SK-N-SH treated with all-trans-retinoic acid at 6 μM for 48 hours (cell line): ENCODE measurements at regions not wholly inside any gene's neighbourhood (a gene's known extent, or its start where the extent isn't known, plus 50 kb on each side); places are given as distances from the start of the nearest gene placed in this dataset.

Experiments
- ARNTL ChIP-seq: fragments of 450-650 bp; formaldehyde crosslinking; IDR thresholded peaks from 2 replicates; pipeline ENCODE4 v1.5.0; 2020; ENCODE audit warnings: low read depth, mild to moderate bottlenecking, moderate library complexity, borderline replicate concordance
- CSRNP3 ChIP-seq: fragments of 250-450 bp; sonication (Bioruptor Pico); IDR thresholded peaks from 2 replicates; pipeline ENCODE4 v1.5.1; 2021; ENCODE audit warnings: mild to moderate bottlenecking, moderate library complexity
- ESRRG ChIP-seq: fragments of 250-450 bp; sonication (Bioruptor Pico); IDR thresholded peaks from 2 replicates; pipeline ENCODE4 v1.6.1; 2021; ENCODE audit warnings: mild to moderate bottlenecking
- OSR1 ChIP-seq: fragments of 250-450 bp; sonication (Bioruptor Pico); IDR thresholded peaks from 2 replicates; pipeline ENCODE4 v1.8.0; 2022; ENCODE audit warnings: moderate library complexity, mild to moderate bottlenecking, inconsistent platforms
- PATZ1 ChIP-seq: fragments of 250-450 bp; sonication (Bioruptor Pico); IDR thresholded peaks from 2 replicates; pipeline ENCODE4 v1.8.0; 2020; ENCODE audit warnings: mild to moderate bottlenecking, moderate library complexity, borderline replicate concordance
- POU6F1 ChIP-seq: fragments of 250-450 bp; sonication (Bioruptor Pico); IDR thresholded peaks from 2 replicates; pipeline ENCODE4 v1.8.0; 2021; ENCODE audit warnings: low read depth, mild to moderate bottlenecking, moderate library complexity, borderline replicate concordance
- RARB ChIP-seq: fragments of 250-450 bp; sonication (Bioruptor Pico); IDR thresholded peaks from 2 replicates; pipeline ENCODE4 v1.8.0; 2021; ENCODE audit warnings: mild to moderate bottlenecking, moderate library complexity
- SNAI2 ChIP-seq: fragments of 250-450 bp; sonication (Bioruptor Pico); IDR thresholded peaks from 2 replicates; pipeline ENCODE4 v1.5.0; 2020; ENCODE audit warnings: mild to moderate bottlenecking, moderate library complexity
- ZFP3 ChIP-seq: fragments of 250-450 bp; sonication (Bioruptor Pico); IDR thresholded peaks from 2 replicates; pipeline ENCODE4 v1.5.0; 2020; ENCODE audit warnings: mild to moderate bottlenecking, moderate library complexity
- ZFP30 ChIP-seq: fragments of 450-650 bp; formaldehyde crosslinking; IDR thresholded peaks from 2 replicates; pipeline ENCODE4 v1.5.0; 2022; ENCODE audit warnings: mild to moderate bottlenecking, moderate library complexity
- ZNF565 ChIP-seq: fragments of 450-650 bp; formaldehyde crosslinking; conservative IDR thresholded peaks from 2 replicates; pipeline ENCODE4 v1.5.0; 2020; ENCODE audit warnings: low read depth, mild to moderate bottlenecking, moderate library complexity

GRCh38 chr2:120596990-120597594 is 138.6 kb upstream of the GLI2 start:
- TF ChIP-seq ZFP3 (CRISPR knock-in tag) (no peak), PATZ1 (no peak), ZFP30 (CRISPR knock-in tag) (no peak), CSRNP3 (no peak), OSR1 (CRISPR knock-in tag) (no peak), SNAI2 (CRISPR knock-in tag) (no peak), RARB (CRISPR knock-in tag) (no peak), ZNF565 (CRISPR knock-in tag) (no peak), ESRRG (no peak), ARNTL (CRISPR knock-in tag) (no peak), POU6F1 (CRISPR knock-in tag) (no peak)
